SU-DHL-6 (cell line): ENCODE measurements at regions not wholly inside any gene's neighbourhood (a gene's known extent, or its start where the extent isn't known, plus 50 kb on each side); places are given as distances from the start of the nearest gene placed in this dataset.

ENCODE experiments used
- EZH2phosphoT487 ChIP-seq: fragments of 200-600 bp; sonication (generic), shearing (Covaris generic); conservative IDR thresholded peaks from 2 replicates; pipeline ENCODE4 v1.6.1; 2018; ENCODE audit warnings: mild to moderate bottlenecking, antibody characterized with exemption, low read length, moderate library complexity, mixed read lengths
- TF ChIP-seq, protein P1 (sequence below): fragments of 200-600 bp; sonication (generic); IDR thresholded peaks from one replicate; pipeline ENCODE4 v1.5.1; 2017; ENCODE audit warnings: antibody characterized with exemption, mild to moderate bottlenecking, low read length, moderate library complexity; ENCODE audit not compliant: insufficient read depth, poor library complexity, severe bottlenecking

DNA sequence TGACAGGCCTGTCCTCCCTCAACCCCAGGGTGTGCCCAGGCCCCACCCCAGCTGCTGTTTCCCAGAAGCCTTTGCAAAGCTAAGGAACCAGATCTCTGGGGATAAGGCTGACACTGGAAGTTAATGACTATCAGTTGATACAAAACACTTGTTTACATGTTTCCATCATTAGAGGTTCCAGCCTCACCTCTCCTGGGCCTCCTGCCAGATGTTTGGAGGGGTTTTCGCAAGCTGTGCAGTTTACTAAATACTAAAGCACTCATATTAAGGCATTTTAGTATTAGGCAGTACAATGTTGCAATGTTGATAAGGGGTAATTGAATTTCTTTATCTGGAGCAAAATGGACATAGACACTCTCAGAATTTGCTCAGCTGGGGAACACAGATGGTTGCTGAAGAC, 218.7 kb downstream of the INSC start:
- no peak for TF ChIP-seq EZH2phosphoT487
- TF ChIP-seq, protein P1, sequence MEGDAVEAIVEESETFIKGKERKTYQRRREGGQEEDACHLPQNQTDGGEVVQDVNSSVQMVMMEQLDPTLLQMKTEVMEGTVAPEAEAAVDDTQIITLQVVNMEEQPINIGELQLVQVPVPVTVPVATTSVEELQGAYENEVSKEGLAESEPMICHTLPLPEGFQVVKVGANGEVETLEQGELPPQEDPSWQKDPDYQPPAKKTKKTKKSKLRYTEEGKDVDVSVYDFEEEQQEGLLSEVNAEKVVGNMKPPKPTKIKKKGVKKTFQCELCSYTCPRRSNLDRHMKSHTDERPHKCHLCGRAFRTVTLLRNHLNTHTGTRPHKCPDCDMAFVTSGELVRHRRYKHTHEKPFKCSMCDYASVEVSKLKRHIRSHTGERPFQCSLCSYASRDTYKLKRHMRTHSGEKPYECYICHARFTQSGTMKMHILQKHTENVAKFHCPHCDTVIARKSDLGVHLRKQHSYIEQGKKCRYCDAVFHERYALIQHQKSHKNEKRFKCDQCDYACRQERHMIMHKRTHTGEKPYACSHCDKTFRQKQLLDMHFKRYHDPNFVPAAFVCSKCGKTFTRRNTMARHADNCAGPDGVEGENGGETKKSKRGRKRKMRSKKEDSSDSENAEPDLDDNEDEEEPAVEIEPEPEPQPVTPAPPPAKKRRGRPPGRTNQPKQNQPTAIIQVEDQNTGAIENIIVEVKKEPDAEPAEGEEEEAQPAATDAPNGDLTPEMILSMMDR: no peak
